ENCODE measurements at regions not wholly inside any gene's neighbourhood (a gene's known extent, or its start where the extent isn't known, plus 50 kb on each side); places are given as distances from the start of the nearest gene placed in this dataset.

DNA sequence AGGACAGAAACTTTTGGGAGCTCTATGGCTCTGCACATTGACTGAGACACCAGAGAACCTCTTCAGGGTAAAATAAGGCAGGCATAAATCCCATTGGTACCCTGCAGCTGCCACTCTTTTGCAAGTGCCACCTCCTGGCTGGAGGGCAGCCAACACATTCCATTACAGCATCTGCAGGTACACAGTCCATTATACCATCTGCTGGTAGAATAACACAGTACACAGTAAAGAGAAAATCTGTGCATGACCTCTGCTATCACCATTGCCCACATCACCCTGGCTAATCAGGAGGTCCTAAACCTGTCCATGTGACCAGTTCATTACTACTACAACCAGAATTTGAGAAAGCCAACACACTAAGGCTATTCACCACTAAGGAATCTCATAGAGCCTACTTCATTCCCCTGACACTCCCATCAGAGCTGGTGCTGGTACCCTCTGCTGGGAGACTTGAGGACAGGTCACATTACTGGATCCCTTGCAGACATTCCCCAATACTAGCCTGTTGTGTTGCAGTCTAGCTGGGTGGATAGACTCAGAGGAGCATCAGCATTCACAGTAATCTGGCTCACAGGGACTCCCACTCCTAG, 176.2 kb upstream of the TACR3 start:
- H3K9ac ChIP-seq (ENCODE audit: control insufficient read depth, extremely low read depth, insufficient read depth, low read length), result no peak overlapping the region
- dilution Hi-C loops (cut with MboI; ENCODE audit: extremely low pct_ligation_motif_present, low sequenced_read_pairs), result no loop called here
- no peak for TF ChIP-seq EZH2 (IDR thresholded peaks at IDR 0.05; ENCODE audit: low read length)
- TF ChIP-seq, protein P1, sequence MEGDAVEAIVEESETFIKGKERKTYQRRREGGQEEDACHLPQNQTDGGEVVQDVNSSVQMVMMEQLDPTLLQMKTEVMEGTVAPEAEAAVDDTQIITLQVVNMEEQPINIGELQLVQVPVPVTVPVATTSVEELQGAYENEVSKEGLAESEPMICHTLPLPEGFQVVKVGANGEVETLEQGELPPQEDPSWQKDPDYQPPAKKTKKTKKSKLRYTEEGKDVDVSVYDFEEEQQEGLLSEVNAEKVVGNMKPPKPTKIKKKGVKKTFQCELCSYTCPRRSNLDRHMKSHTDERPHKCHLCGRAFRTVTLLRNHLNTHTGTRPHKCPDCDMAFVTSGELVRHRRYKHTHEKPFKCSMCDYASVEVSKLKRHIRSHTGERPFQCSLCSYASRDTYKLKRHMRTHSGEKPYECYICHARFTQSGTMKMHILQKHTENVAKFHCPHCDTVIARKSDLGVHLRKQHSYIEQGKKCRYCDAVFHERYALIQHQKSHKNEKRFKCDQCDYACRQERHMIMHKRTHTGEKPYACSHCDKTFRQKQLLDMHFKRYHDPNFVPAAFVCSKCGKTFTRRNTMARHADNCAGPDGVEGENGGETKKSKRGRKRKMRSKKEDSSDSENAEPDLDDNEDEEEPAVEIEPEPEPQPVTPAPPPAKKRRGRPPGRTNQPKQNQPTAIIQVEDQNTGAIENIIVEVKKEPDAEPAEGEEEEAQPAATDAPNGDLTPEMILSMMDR (optimal IDR thresholded peaks at IDR 0.05 in 1 of 3, IDR thresholded peaks at IDR 0.05 in 1 of 3, conservative IDR thresholded peaks at IDR 0.05 in 1 of 3; ENCODE audit: extremely low read depth in 1 of 3, insufficient read depth in 2 of 3, low read length in 3 of 3), result no peak
- no peaks in the 10 kb centered on the region for H4K20me1 ChIP-seq (ENCODE audit: control insufficient read depth, extremely low read depth, insufficient read depth, low read length)
- H3K4me1 ChIP-seq (ENCODE audit: control insufficient read depth, extremely low read depth, insufficient read depth, low read length), result no peaks in the 10 kb centered on the region
- H3K4me2 ChIP-seq (ENCODE audit: control insufficient read depth, extremely low read depth, insufficient read depth, low read depth, low read length), result no peak overlapping the region
- H2AFZ ChIP-seq (ENCODE audit: control insufficient read depth, low read length), result no peak overlapping the region
- H3K9me1 ChIP-seq (ENCODE audit: control insufficient read depth, extremely low read depth, insufficient read depth, low read length), result no peaks in the 10 kb centered on the region
- H3K27me3 ChIP-seq (ENCODE audit: control insufficient read depth, extremely low read depth, insufficient read depth, low read length), result no peaks in the 10 kb centered on the region
- DNase-seq (ENCODE audit: low read depth, low spot score) (no peak), FAIRE-seq (no peak)
- H3K27ac ChIP-seq (ENCODE audit: control insufficient read depth, insufficient read depth, low read length), result no peak overlapping the region
- no peaks in the 10 kb centered on the region for H3K9me3 ChIP-seq (ENCODE audit: control insufficient read depth, low read depth, low read length)
- H3K4me3 ChIP-seq (ENCODE audit: control insufficient read depth in 2 of 3, extremely low read depth in 1 of 3, insufficient read depth in 2 of 3, low read depth in 1 of 3, low read length in 3 of 3), result no peak overlapping the region
- no peaks in the 10 kb centered on the region for H3K36me3 ChIP-seq (ENCODE audit: control insufficient read depth in 2 of 2, extremely low read depth in 1 of 2, insufficient read depth in 2 of 2, low read length in 2 of 2)
- H3K79me2 ChIP-seq (ENCODE audit: control insufficient read depth, insufficient read depth, low read length), result no peaks in the 10 kb centered on the region

DNA sequence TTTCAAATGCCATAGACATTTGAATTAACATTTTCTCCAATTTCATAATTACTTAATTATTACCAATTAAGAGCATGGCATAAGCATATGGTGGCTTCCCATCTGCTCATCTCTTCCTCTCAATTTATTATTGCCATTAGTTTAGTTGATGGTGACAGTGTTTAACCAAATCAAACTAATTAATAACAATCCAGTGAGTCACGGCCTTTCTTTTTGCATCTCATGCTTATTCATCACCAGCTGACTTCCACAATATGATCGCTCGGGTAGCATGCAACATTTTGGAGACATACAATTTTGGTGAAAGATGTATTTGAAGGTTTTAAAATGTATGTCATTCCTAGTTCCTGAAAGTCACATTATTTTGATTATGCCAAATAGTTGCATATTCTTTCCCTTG, 172.8 kb upstream of the TACR3 start:
- Histone ChIP-seq H3K4me1 (ENCODE audit: control insufficient read depth, extremely low read depth, insufficient read depth, low read length) (no peaks in the 10 kb centered on the region), H3K36me3 (ENCODE audit: control insufficient read depth in 2 of 2, extremely low read depth in 1 of 2, insufficient read depth in 2 of 2, low read length in 2 of 2) (no peaks in the 10 kb centered on the region), H3K79me2 (ENCODE audit: control insufficient read depth, insufficient read depth, low read length) (no peaks in the 10 kb centered on the region), H3K27me3 (ENCODE audit: control insufficient read depth, extremely low read depth, insufficient read depth, low read length) (no peaks in the 10 kb centered on the region), H3K9me1 (ENCODE audit: control insufficient read depth, extremely low read depth, insufficient read depth, low read length) (no peaks in the 10 kb centered on the region), H2AFZ (ENCODE audit: control insufficient read depth, low read length) (no peak overlapping the region), H3K4me2 (ENCODE audit: control insufficient read depth, extremely low read depth, insufficient read depth, low read depth, low read length) (no peak overlapping the region), H3K9me3 (ENCODE audit: control insufficient read depth, low read depth, low read length) (no peaks in the 10 kb centered on the region), H3K27ac (ENCODE audit: control insufficient read depth, insufficient read depth, low read length) (no peak overlapping the region), H3K9ac (ENCODE audit: control insufficient read depth, extremely low read depth, insufficient read depth, low read length) (no peak overlapping the region), H4K20me1 (ENCODE audit: control insufficient read depth, extremely low read depth, insufficient read depth, low read length) (no peaks in the 10 kb centered on the region), H3K4me3 (ENCODE audit: control insufficient read depth in 2 of 3, extremely low read depth in 1 of 3, insufficient read depth in 2 of 3, low read depth in 1 of 3, low read length in 3 of 3) (no peak overlapping the region)
- dilution Hi-C loops (cut with MboI; ENCODE audit: extremely low pct_ligation_motif_present, low sequenced_read_pairs), result no loop called here
- TF ChIP-seq, protein P1 (optimal IDR thresholded peaks at IDR 0.05 in 1 of 3, IDR thresholded peaks at IDR 0.05 in 1 of 3, conservative IDR thresholded peaks at IDR 0.05 in 1 of 3; ENCODE audit: extremely low read depth in 1 of 3, insufficient read depth in 2 of 3, low read length in 3 of 3), result no peak
- no peak for TF ChIP-seq EZH2 (IDR thresholded peaks at IDR 0.05; ENCODE audit: low read length)
- DNase-seq (ENCODE audit: low read depth, low spot score) (no peak), FAIRE-seq (no peak)
